ENCODE measurements at regions not wholly inside any gene's neighbourhood (a gene's known extent, or its start where the extent isn't known, plus 50 kb on each side); places are given as distances from the start of the nearest gene placed in this dataset.

DNA sequence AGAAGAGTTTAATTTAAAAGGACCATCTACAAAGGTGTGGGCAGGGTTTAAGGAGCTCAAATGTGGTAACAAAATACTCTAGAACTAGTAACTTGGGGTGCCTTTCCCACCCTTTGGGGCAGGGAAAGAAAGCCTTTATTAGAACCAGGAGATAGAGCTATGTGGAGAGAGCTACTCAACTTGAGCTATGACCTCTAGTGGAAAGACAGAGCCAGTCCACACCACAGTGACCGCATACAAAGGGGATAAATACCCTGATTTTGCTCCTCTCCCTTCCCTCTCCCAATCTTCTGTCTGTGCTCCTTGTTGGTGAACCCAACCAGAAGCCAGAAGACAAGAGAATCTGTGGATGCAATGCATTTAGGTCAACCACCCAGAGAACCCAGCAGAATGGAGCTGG lies 54.4 kb upstream of the JAK1 start:
- H3K27ac Mint-ChIP-seq (ENCODE audit: unreplicated experiment): no peak overlapping the region
- H3K9me3 Mint-ChIP-seq (ENCODE audit: unreplicated experiment): no peaks in the 10 kb centered on the region
- no peaks in the 10 kb centered on the region for H3K36me3 Mint-ChIP-seq (ENCODE audit: low read depth, unreplicated experiment)

DNA sequence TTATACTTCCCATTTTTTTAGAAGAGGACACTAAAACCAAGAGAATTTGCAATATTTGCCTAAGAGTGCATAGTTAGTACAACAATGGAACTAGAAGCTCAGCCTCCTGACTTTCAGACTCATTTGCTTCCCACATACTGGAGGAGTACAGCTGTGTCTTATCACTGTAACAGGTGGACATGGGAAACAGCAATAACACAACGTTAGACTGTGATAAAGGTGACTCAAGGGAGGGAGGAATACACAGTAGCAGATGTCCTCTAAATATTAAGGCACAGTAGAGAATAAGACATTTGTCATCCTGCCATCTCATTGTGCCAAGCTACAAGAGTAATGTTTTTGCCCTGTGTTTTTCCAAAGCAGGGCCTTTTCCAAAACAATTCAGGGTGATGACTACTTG lies 55.4 kb upstream of the JAK1 start:
- Mint-ChIP-seq H3K4me3 (ENCODE audit: unreplicated experiment) (no peak overlapping the region), H3K27ac (ENCODE audit: unreplicated experiment) (no peak overlapping the region), H3K4me1 (ENCODE audit: unreplicated experiment) (peaks cover 8% of the 10 kb centered on the region), H3K27me3 (ENCODE audit: unreplicated experiment) (peaks cover 5% of the 10 kb centered on the region), H3K9me3 (ENCODE audit: unreplicated experiment) (no peaks in the 10 kb centered on the region), H3K36me3 (ENCODE audit: low read depth, unreplicated experiment) (no peaks in the 10 kb centered on the region)
- TF ChIP-seq, protein P1, sequence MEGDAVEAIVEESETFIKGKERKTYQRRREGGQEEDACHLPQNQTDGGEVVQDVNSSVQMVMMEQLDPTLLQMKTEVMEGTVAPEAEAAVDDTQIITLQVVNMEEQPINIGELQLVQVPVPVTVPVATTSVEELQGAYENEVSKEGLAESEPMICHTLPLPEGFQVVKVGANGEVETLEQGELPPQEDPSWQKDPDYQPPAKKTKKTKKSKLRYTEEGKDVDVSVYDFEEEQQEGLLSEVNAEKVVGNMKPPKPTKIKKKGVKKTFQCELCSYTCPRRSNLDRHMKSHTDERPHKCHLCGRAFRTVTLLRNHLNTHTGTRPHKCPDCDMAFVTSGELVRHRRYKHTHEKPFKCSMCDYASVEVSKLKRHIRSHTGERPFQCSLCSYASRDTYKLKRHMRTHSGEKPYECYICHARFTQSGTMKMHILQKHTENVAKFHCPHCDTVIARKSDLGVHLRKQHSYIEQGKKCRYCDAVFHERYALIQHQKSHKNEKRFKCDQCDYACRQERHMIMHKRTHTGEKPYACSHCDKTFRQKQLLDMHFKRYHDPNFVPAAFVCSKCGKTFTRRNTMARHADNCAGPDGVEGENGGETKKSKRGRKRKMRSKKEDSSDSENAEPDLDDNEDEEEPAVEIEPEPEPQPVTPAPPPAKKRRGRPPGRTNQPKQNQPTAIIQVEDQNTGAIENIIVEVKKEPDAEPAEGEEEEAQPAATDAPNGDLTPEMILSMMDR (IDR thresholded peaks at IDR 0.05; ENCODE audit: unreplicated experiment): no peak
- DNase-seq (ENCODE audit: low spot score): no peak

More for the DNA sequence above, 54.4 kb upstream of the JAK1 start:
- DNase-seq (ENCODE audit: low spot score): no peak
- H3K4me1 Mint-ChIP-seq (ENCODE audit: unreplicated experiment): no peaks in the 10 kb centered on the region
- TF ChIP-seq, protein P1 (IDR thresholded peaks at IDR 0.05; ENCODE audit: unreplicated experiment): no peak
- peaks cover 7% of the 10 kb centered on the region for H3K27me3 Mint-ChIP-seq (ENCODE audit: unreplicated experiment)
- no peak overlapping the region for H3K4me3 Mint-ChIP-seq (ENCODE audit: unreplicated experiment)

DNA sequence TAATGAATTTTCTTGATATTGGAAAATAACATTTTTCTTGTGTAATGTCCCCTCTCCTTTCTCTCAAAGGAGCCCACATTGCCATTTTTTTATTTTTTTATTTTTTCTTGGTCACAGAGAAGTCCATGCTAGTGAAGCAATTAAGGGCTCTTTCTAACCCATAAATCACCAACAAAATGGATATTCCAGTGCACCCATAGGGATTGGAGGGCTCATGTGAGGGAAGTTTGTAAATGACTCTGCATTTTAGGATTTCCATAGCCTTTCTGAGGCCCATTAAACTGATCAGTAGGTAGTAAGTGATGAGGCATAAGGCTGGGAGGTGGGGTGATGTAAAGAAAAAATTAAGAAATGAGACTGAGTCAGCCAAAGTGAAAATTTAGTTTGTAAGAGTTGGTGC lies 55.9 kb upstream of the JAK1 start:
- no peak overlapping the region for H3K4me3 Mint-ChIP-seq (ENCODE audit: unreplicated experiment)
- peaks cover 5% of the 10 kb centered on the region for H3K27me3 Mint-ChIP-seq (ENCODE audit: unreplicated experiment)
- no peak for DNase-seq (ENCODE audit: low spot score)
- H3K4me1 Mint-ChIP-seq (ENCODE audit: unreplicated experiment): peaks cover 8% of the 10 kb centered on the region
- H3K27ac Mint-ChIP-seq (ENCODE audit: unreplicated experiment): no peak overlapping the region
- no peaks in the 10 kb centered on the region for H3K36me3 Mint-ChIP-seq (ENCODE audit: low read depth, unreplicated experiment)
- TF ChIP-seq, protein P1 (IDR thresholded peaks at IDR 0.05; ENCODE audit: unreplicated experiment): no peak
- no peaks in the 10 kb centered on the region for H3K9me3 Mint-ChIP-seq (ENCODE audit: unreplicated experiment)

DNA sequence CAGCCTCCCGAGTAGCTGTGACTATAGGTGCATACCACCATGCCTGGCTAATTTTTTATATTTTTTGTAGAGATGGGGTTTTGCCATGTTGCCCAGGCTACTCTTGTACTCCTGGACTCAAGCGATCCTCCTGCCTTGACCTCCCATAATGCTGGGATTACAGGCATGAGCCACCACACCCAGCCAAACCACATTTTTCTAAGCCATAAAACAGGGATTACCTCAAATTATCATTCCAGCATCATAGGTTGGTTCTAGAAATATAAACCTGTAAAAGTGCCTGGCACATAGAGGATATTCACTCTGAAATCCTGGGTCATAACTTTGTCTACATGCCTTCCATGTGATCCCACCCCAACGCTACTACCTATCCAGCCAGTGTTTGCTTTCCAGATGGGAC lies 59.4 kb upstream of the JAK1 start:
- H3K4me1 Mint-ChIP-seq (ENCODE audit: unreplicated experiment): peaks cover 12% of the 10 kb centered on the region
- no peaks in the 10 kb centered on the region for H3K9me3 Mint-ChIP-seq (ENCODE audit: unreplicated experiment)
- no peak overlapping the region for H3K27ac Mint-ChIP-seq (ENCODE audit: unreplicated experiment)
- no peak for DNase-seq (ENCODE audit: low spot score)
- peaks cover 9% of the 10 kb centered on the region for H3K27me3 Mint-ChIP-seq (ENCODE audit: unreplicated experiment)
- H3K4me3 Mint-ChIP-seq (ENCODE audit: unreplicated experiment): no peak overlapping the region
- H3K36me3 Mint-ChIP-seq (ENCODE audit: low read depth, unreplicated experiment): no peaks in the 10 kb centered on the region
- TF ChIP-seq, protein P1 (IDR thresholded peaks at IDR 0.05; ENCODE audit: unreplicated experiment): no peak

DNA sequence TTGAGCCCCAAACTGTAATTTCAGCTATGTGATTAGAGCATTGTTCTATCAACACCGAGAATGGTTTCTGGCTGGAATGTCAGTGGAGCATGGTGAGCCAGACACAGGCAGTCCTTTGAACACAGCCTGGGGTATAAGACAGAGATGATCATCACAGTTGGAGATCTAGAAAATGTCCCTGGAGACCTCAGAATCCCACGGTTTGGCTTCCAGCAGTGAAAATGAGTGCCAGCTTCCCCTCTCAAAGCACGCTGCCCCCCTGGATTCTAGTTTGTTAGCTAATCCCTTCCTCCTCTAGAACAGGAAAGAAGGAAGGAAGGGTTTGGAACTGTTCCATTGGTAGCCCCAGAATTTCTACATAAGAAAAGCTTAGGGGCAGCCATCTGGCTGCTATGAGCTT lies 59.9 kb upstream of the JAK1 start:
- no peak overlapping the region for H3K27ac Mint-ChIP-seq (ENCODE audit: unreplicated experiment)
- peaks cover 9% of the 10 kb centered on the region for H3K27me3 Mint-ChIP-seq (ENCODE audit: unreplicated experiment)

More for the DNA sequence above, 59.9 kb upstream of the JAK1 start:
- Mint-ChIP-seq H3K4me3 (ENCODE audit: unreplicated experiment) (no peak overlapping the region), H3K4me1 (ENCODE audit: unreplicated experiment) (peaks cover 12% of the 10 kb centered on the region), H3K9me3 (ENCODE audit: unreplicated experiment) (no peaks in the 10 kb centered on the region), H3K36me3 (ENCODE audit: low read depth, unreplicated experiment) (no peaks in the 10 kb centered on the region)
- DNase-seq (ENCODE audit: low spot score): no peak
- TF ChIP-seq, protein P1 (IDR thresholded peaks at IDR 0.05; ENCODE audit: unreplicated experiment): no peak
